Fibroblast of lung (primary cell): ENCODE measurements at regions not wholly inside any gene's neighbourhood (a gene's known extent, or its start where the extent isn't known, plus 50 kb on each side); places are given as distances from the start of the nearest gene placed in this dataset.

ENCODE experiments used
- DNase-seq, 2 donors: peaks; one replicate each; pipeline versions ENCODE4 v3.0.0 to v3.0.0-alpha.2; 2010; ENCODE audit warnings: low read depth in 2 of 2
- H2AFZ ChIP-seq: 2 replicates; pipeline ENCODE4 v1.5.1; 2012; ENCODE audit warnings: low read length, control low read depth, inconsistent platforms
- H3K27ac ChIP-seq: 2 replicates; pipeline ENCODE4 v1.5.1; 2011; ENCODE audit warnings: low read length, control low read depth; ENCODE audit not compliant: insufficient read depth
- H3K27me3 ChIP-seq: 2 replicates; pipeline ENCODE4 v1.5.1; 2011; ENCODE audit warnings: mild to moderate bottlenecking, low read length; ENCODE audit not compliant: control insufficient read depth, insufficient read depth
- H3K36me3 ChIP-seq: 2 replicates; pipeline ENCODE4 v1.5.1; 2011; ENCODE audit warnings: low read length; ENCODE audit not compliant: control insufficient read depth, insufficient read depth
- H3K4me1 ChIP-seq: 2 replicates; pipeline ENCODE4 v1.5.1; 2011; ENCODE audit warnings: low read length; ENCODE audit not compliant: control insufficient read depth, insufficient read depth; ENCODE audit errors: extremely low read depth
- H3K4me2 ChIP-seq: 2 replicates; pipeline ENCODE4 v1.5.1; 2011; ENCODE audit warnings: low read length, control low read depth; ENCODE audit not compliant: insufficient read depth; ENCODE audit errors: extremely low read depth
- H3K4me3 ChIP-seq, 4 experiments: fragments of 200-600 bp in 1 of 4; sonication (generic) in 1 of 4; replicated peaks in 1 of 4; 2 replicates each; pipeline ENCODE4 v1.5.1; 2011 to 2016; ENCODE audit warnings: low read length in 4 of 4, low read depth in 3 of 4, mild to moderate bottlenecking in 3 of 4, control low read depth in 2 of 4, inconsistent platforms in 1 of 4, mixed read lengths in 1 of 4; ENCODE audit not compliant: insufficient read depth in 1 of 4; ENCODE audit errors: control extremely low read depth in 1 of 4
- H3K79me2 ChIP-seq: 2 replicates; pipeline ENCODE4 v1.5.1; 2012; ENCODE audit warnings: mild to moderate bottlenecking, low read length, inconsistent platforms; ENCODE audit not compliant: control insufficient read depth, insufficient read depth
- H3K9ac ChIP-seq: 2 replicates; pipeline ENCODE4 v1.5.1; 2011; ENCODE audit warnings: mild to moderate bottlenecking, low read length, control low read depth; ENCODE audit not compliant: insufficient read depth
- H3K9me3 ChIP-seq: 2 replicates; pipeline ENCODE4 v1.5.1; 2012; ENCODE audit warnings: low read depth, low read length; ENCODE audit not compliant: control insufficient read depth, insufficient read depth
- H4K20me1 ChIP-seq: 2 replicates; pipeline ENCODE4 v1.5.1; 2011; ENCODE audit warnings: low read length; ENCODE audit not compliant: control insufficient read depth, insufficient read depth; ENCODE audit errors: extremely low read depth
- CTCF ChIP-seq, 2 donors: IDR thresholded peaks in 1 of 2; conservative IDR thresholded peaks in 1 of 2; 1 replicate in 1 of 2; 2 replicates in 1 of 2; pipeline ENCODE4 v1.5.1; 2011 to 2012; ENCODE audit warnings: low read length in 2 of 2, control low read depth in 1 of 2, inconsistent platforms in 1 of 2, low read depth in 1 of 2, mild to moderate bottlenecking in 1 of 2
- EZH2 ChIP-seq: IDR thresholded peaks from 2 replicates; pipeline ENCODE4 v1.5.1; 2012; ENCODE audit warnings: low read length, control low read depth, mild to moderate bottlenecking; ENCODE audit errors: missing control alignments

DNA sequence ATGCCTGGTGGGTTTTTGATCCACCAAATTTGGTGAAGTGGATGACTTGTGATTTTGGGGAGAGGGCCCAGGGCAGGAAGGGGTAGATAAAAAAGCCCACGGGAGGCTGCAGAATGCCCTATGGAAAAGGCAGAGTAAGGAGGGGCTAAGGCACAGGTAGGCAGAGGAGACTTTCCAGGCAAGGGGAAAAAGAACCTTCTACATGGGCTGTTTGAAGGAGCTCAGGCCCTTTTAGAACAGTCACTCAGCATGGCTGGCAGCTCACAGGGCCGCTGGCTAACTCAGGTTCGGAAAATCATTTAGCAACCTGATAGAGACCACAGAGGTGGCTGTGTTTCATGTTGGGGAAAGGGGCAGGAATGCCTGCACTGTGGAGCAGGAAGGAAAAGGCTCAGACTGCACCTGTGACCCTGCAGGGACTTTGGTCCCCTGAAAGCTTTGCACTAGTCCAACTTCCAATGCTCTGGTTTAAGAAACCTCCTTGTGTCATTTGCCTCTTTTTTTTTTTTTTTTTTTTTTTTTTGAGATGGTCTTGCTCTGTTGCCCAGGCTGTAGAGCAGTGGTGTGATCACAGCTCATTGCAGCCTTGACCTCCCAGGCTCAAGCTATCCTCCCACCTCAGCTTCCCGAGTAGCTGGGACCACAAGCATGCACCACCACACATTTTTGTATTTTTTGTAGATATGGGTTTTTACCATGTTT lies 58.5 kb upstream of the ENAH start:
- Histone ChIP-seq H3K27ac (no peak overlapping the region), H4K20me1 (no peaks in the 10 kb centered on the region), H3K4me2 (no peak overlapping the region), H3K4me3 (no peak overlapping the region), H2AFZ (no peak overlapping the region), H3K4me1 (no peaks in the 10 kb centered on the region), H3K9ac (no peak overlapping the region), H3K36me3 (no peaks in the 10 kb centered on the region), H3K79me2 (no peaks in the 10 kb centered on the region), H3K27me3 (peaks cover 15% of the 10 kb centered on the region), H3K9me3 (no peaks in the 10 kb centered on the region)
- no peak for TF ChIP-seq CTCF (conservative IDR thresholded peaks at IDR 0.05 in 1 of 2, IDR thresholded peaks at IDR 0.05 in 1 of 2; ENCODE audit: low read depth in 1 of 2, low read length in 2 of 2)
- TF ChIP-seq EZH2 = no peak
- DNase-seq = no peak

- Histone ChIP-seq H3K4me3 (no peak overlapping the region), H2AFZ (no peak overlapping the region), H3K27me3 (peaks cover 12% of the 10 kb centered on the region), H3K27ac (no peak overlapping the region), H3K4me2 (no peak overlapping the region), H3K36me3 (no peaks in the 10 kb centered on the region), H3K9ac (no peak overlapping the region), H3K79me2 (no peaks in the 10 kb centered on the region), H3K9me3 (no peaks in the 10 kb centered on the region), H3K4me1 (no peaks in the 10 kb centered on the region), H4K20me1 (no peaks in the 10 kb centered on the region)
- no peak for TF ChIP-seq EZH2
- TF ChIP-seq CTCF (conservative IDR thresholded peaks at IDR 0.05 in 1 of 2, IDR thresholded peaks at IDR 0.05 in 1 of 2; ENCODE audit: low read depth in 1 of 2, low read length in 2 of 2) = no peak
- DNase-seq = peak in 1 of 2 donors; percentile 48
Measured at GRCh38 chr1:225712391-225712790, 59.5 kb upstream of the ENAH start.

- no peak for TF ChIP-seq EZH2
- no peak for TF ChIP-seq CTCF (conservative IDR thresholded peaks at IDR 0.05 in 1 of 2, IDR thresholded peaks at IDR 0.05 in 1 of 2; ENCODE audit: low read depth in 1 of 2, low read length in 2 of 2)
- no peak overlapping the region for H3K9ac ChIP-seq
- H2AFZ ChIP-seq = no peak overlapping the region
- peaks cover 4% of the 10 kb centered on the region for H3K27me3 ChIP-seq
- H3K4me2 ChIP-seq = no peak overlapping the region
- H3K4me3 ChIP-seq = no peak overlapping the region
- DNase-seq = no peak
- H3K9me3 ChIP-seq = no peaks in the 10 kb centered on the region
- H3K79me2 ChIP-seq = no peaks in the 10 kb centered on the region
- H3K27ac ChIP-seq = no peak overlapping the region
- H3K36me3 ChIP-seq = no peaks in the 10 kb centered on the region
- no peaks in the 10 kb centered on the region for H3K4me1 ChIP-seq
- no peaks in the 10 kb centered on the region for H4K20me1 ChIP-seq
Measured at GRCh38 chr1:225713281-225713680, 60.4 kb upstream of the ENAH start.
